NT2/D1 (cell line): ENCODE measurements at regions not wholly inside any gene's neighbourhood (a gene's known extent, or its start where the extent isn't known, plus 50 kb on each side); places are given as distances from the start of the nearest gene placed in this dataset.

Experiments
- SUZ12 ChIP-seq: IDR thresholded peaks from 2 replicates; pipeline ENCODE4 v1.6.1; 2011; ENCODE audit not compliant: insufficient read length, insufficient read depth; ENCODE audit errors: extremely low read depth
- YY1 ChIP-seq: IDR thresholded peaks from 2 replicates; pipeline ENCODE4 v1.6.1; 2011; ENCODE audit not compliant: insufficient read length, insufficient read depth
- ZNF274 ChIP-seq: IDR thresholded peaks from 2 replicates; pipeline ENCODE4 v1.6.1; 2011; ENCODE audit warnings: mild to moderate bottlenecking, low read depth, low read length

DNA sequence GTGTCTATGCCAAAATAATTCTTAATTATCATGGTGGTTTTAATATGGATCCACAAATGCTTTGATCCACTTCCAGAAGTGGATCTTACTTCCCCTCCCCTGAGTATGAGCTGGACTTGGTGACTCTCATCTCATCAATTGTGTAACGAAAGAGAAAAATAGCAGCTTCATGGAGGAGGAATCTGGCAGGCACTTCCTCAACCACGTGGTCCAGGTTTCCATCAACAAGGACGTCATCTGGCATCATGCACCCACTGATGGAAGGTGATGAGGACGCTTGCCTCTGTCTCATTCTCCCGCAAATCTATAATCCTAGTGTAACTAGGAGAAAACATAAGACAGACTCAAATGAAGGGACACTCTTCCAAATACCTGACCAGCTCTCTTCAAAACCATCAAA lies 54.6 kb upstream of the S1PR3 start:
- TF ChIP-seq ZNF274 (no peak), YY1 (no peak), SUZ12 (no peak)
